HUES48 (cell line): ENCODE measurements at regions not wholly inside any gene's neighbourhood (a gene's known extent, or its start where the extent isn't known, plus 50 kb on each side); places are given as distances from the start of the nearest gene placed in this dataset.

Experiments
- H3K27ac ChIP-seq: one replicate; pipeline ENCODE4 v1.7.0; 2013; ENCODE audit warnings: low read depth, low read length, inconsistent platforms
- H3K27me3 ChIP-seq: 2 replicates; pipeline ENCODE4 v1.6.1; 2013; ENCODE audit warnings: mild to moderate bottlenecking, low read length; ENCODE audit not compliant: control insufficient read depth, insufficient read depth
- H3K36me3 ChIP-seq: 2 replicates; pipeline ENCODE4 v1.6.1; 2013; ENCODE audit warnings: low read length; ENCODE audit not compliant: control insufficient read depth, insufficient read depth
- H3K4me1 ChIP-seq: 2 replicates; pipeline ENCODE4 v1.6.1; 2013; ENCODE audit warnings: mild to moderate bottlenecking, low read length; ENCODE audit not compliant: control insufficient read depth, insufficient read depth
- H3K4me3 ChIP-seq: 2 replicates; pipeline ENCODE4 v1.5.1; 2013; ENCODE audit warnings: mild to moderate bottlenecking, low read depth, low read length
- H3K9ac ChIP-seq: 2 replicates; pipeline ENCODE4 v1.6.1; 2013; ENCODE audit warnings: mild to moderate bottlenecking, low read depth, low read length, moderate library complexity
- H3K9me3 ChIP-seq: 2 replicates; pipeline ENCODE4 v1.6.1; 2013; ENCODE audit warnings: low read length; ENCODE audit not compliant: control insufficient read depth, insufficient read depth

DNA sequence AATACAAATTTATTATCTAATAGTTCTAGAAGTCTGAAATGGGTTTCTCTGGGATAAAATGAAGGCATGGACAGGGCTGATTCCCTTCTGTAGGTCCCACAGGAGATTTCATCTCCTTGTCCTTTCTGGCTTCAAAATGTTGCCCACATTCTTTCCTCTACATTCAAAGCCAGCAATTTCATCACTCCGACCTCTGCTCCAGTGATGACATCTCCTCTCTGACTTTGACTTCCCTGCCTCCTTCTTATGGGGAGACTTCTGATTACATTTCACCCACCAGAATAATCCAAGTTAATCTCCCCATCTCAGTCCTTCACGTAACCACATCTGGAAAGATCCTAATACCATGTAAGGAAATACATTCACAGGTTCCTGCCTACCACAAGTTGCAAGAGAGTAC lies 358.0 kb upstream of the C1orf87 start:
- peaks cover 9% of the 10 kb centered on the region for H3K9me3 ChIP-seq
- no peaks in the 10 kb centered on the region for H3K36me3 ChIP-seq
- no peak overlapping the region for H3K9ac ChIP-seq
- H3K4me1 ChIP-seq, result no peaks in the 10 kb centered on the region
- no peaks in the 10 kb centered on the region for H3K27me3 ChIP-seq
- no peak overlapping the region for H3K4me3 ChIP-seq
- H3K27ac ChIP-seq, result no peak overlapping the region

DNA sequence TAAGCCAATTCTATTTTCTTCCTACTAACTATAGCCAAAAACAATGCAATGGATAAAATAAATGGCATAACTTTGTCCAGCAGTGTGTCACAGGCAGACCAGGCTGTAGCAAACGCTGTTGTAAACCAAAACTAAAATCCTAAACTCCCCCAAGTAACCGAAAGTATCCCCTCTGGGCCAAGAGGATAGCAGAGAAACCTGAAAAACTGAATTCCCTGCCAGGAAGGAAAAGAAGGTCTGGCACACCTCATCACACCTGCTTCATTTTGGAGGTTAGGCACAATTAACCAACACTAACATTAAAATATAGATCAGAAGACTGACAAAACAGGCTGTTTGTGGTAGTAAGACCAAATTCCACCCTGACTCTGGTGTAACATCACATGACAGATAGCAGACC lies 356.8 kb upstream of the C1orf87 start:
- no peak overlapping the region for H3K9ac ChIP-seq
- no peak overlapping the region for H3K27ac ChIP-seq
- peaks cover 9% of the 10 kb centered on the region for H3K9me3 ChIP-seq
- no peaks in the 10 kb centered on the region for H3K4me1 ChIP-seq
- H3K36me3 ChIP-seq, result no peaks in the 10 kb centered on the region
- H3K4me3 ChIP-seq, result no peak overlapping the region
- H3K27me3 ChIP-seq, result no peaks in the 10 kb centered on the region

DNA sequence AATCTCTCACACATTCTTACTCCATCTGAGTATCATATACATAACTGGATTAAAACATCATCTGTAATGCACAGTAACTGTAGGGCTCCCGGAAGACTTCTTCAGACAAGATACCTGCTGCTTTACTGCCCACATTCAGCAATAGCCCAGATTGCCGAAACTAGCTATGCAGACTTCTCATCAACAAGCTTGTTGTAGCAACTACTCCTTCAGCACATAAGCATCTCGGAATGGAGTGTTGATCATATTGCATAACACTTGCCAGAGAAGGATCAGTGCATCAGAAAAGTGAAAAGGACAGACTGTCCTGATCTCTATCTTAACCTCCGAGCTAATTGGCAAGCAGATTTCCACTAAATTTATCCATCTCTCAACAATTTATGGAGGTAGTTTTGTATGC lies 354.6 kb upstream of the C1orf87 start:
- Histone ChIP-seq H3K9ac (no peak overlapping the region), H3K36me3 (no peaks in the 10 kb centered on the region), H3K27me3 (no peaks in the 10 kb centered on the region), H3K4me3 (no peak overlapping the region), H3K9me3 (no peaks in the 10 kb centered on the region), H3K4me1 (no peaks in the 10 kb centered on the region), H3K27ac (no peak overlapping the region)

DNA sequence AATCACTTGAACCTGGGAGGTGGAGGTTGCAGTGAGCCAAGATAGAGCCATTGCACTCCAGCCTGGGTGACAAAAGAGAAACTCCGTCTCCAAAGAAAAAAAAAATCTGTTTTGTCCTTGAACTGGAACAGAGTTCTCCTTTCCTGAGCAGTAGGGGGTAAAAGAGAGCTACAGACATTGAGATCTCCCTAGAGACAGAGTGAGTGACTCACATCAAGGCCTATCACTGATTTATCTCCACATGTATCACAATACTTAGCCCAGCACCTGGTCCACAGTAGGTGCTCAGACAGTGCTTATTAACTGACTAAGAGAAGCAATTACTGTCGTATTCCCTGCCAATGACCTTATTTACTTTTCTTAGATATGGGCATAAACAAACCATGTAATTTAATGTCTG lies 354.1 kb upstream of the C1orf87 start:
- Histone ChIP-seq H3K36me3 (no peaks in the 10 kb centered on the region), H3K4me1 (no peaks in the 10 kb centered on the region), H3K9me3 (no peaks in the 10 kb centered on the region), H3K4me3 (no peak overlapping the region), H3K27me3 (no peaks in the 10 kb centered on the region), H3K27ac (no peak overlapping the region), H3K9ac (no peak overlapping the region)

DNA sequence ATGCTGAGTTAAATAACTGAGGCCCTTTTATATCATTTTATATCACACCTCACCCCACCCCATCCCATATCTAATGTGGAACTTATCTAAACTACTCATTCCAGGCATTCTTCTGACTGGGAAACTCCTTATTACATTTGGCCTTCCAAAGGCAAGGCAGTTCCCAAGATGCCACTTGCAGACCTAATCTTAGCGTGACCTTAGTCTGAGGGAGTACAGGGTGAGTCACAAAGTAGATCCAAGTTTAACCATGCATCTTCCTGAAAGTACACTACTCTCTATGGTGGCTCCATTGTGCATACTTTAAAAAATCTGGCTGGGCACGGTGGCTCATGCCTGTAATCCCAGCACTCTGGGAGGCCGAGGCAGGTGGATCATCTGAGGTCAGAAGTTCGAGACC lies 353.6 kb upstream of the C1orf87 start:
- Histone ChIP-seq H3K9me3 (no peaks in the 10 kb centered on the region), H3K4me1 (no peaks in the 10 kb centered on the region), H3K27me3 (no peaks in the 10 kb centered on the region), H3K27ac (no peak overlapping the region), H3K36me3 (no peaks in the 10 kb centered on the region), H3K4me3 (no peak overlapping the region), H3K9ac (no peak overlapping the region)

DNA sequence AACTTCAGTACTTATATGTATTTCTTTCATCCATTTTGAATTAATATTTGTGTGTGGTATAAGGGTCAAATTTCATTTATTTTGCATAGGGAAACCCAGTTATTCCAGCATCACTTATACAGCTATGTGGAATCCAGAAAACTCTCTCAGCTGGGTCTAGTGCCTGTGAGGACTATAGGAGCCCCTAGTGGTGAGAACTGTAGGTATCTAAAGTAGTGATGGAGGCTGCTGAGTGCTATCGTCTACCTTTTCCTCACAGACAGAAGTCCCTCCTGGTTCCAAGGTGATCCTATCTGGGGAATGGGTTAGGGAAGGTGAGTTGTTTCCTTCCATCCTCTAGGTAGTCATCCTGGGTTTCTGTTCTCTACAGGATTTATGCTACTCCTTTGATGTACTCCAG lies 352.0 kb upstream of the C1orf87 start:
- no peaks in the 10 kb centered on the region for H3K9me3 ChIP-seq
- no peaks in the 10 kb centered on the region for H3K27me3 ChIP-seq
- H3K36me3 ChIP-seq, result no peaks in the 10 kb centered on the region

DNA sequence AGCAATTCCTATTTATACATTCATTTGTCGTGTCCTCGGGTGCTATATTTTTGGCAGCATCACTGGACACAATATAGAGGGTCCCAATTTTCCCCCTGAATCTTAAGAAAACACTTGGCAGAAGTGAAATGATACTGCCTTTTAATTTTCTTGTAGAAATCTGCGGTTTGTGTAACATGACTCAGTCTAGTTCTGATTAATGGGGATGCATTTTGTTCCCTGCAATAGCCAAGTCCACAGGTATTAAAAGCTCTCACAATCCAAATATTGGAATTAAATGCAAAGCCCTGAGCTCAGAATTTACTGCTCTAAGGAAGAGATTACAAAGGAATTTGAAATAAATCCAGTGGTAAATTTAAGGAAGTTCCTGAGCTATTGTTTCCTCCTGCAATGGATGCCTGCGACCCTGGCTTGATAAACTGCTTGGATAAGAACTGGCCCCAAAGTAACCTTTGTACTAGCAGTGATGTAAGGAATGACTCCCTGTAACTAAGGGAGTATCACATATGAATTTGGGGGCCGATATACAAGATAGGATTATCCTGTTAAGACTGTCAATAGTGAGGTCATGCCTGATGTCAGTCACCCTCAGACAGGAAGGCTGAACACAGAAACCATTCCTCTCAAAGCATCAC lies 349.7 kb upstream of the C1orf87 start:
- H3K9me3 ChIP-seq, result no peaks in the 10 kb centered on the region
- H3K4me1 ChIP-seq, result no peaks in the 10 kb centered on the region
- H3K27me3 ChIP-seq, result no peaks in the 10 kb centered on the region
- no peak overlapping the region for H3K4me3 ChIP-seq
- H3K27ac ChIP-seq, result no peak overlapping the region
- H3K9ac ChIP-seq, result no peak overlapping the region
- H3K36me3 ChIP-seq, result no peaks in the 10 kb centered on the region

More for the DNA sequence above, 352.0 kb upstream of the C1orf87 start:
- no peak overlapping the region for H3K27ac ChIP-seq
- no peak overlapping the region for H3K9ac ChIP-seq
- H3K4me1 ChIP-seq, result no peaks in the 10 kb centered on the region
- H3K4me3 ChIP-seq, result no peak overlapping the region

DNA sequence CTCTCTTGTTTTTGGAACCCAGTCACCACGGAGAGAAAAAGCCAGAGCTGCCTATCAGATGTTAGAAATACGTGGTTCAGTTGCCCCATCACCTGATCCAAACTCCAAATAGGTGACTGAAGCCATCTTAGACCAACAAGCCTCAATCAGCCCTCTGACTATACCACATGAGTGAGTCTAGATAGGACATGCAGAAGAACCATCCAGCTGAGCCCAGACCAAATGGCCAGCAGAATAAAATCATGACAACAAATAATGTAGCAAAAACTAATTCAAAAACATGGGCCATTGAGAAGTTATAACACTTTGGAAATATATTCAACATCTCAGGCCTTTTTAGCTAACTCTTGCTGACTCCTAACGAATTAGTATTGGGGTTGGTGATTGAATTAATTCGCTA lies 348.4 kb upstream of the C1orf87 start:
- Histone ChIP-seq H3K4me1 (no peaks in the 10 kb centered on the region), H3K9ac (no peak overlapping the region), H3K27ac (no peak overlapping the region), H3K4me3 (no peak overlapping the region), H3K9me3 (no peaks in the 10 kb centered on the region), H3K36me3 (no peaks in the 10 kb centered on the region), H3K27me3 (no peaks in the 10 kb centered on the region)

DNA sequence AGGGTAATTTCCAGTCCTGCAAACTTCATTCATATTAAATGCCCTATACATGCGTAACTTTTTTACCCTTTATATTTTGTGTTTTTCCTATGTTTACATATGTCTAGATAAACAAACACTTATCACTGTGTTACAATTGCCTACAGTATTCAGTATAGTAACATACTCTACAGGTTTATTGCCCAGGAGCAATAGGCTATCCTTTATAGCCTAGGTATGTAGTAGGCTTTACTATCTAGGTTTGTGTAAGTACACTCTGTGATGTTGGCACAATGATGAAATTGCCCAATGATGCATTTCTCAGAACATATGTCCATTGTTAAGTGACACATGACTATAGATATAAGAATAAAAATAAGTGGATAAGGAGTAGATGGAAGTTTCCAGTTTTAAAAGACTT lies 345.5 kb upstream of the C1orf87 start:
- Histone ChIP-seq H3K9me3 (no peaks in the 10 kb centered on the region), H3K27ac (no peak overlapping the region), H3K4me1 (no peaks in the 10 kb centered on the region), H3K36me3 (no peaks in the 10 kb centered on the region), H3K4me3 (no peak overlapping the region), H3K27me3 (no peaks in the 10 kb centered on the region), H3K9ac (no peak overlapping the region)

DNA sequence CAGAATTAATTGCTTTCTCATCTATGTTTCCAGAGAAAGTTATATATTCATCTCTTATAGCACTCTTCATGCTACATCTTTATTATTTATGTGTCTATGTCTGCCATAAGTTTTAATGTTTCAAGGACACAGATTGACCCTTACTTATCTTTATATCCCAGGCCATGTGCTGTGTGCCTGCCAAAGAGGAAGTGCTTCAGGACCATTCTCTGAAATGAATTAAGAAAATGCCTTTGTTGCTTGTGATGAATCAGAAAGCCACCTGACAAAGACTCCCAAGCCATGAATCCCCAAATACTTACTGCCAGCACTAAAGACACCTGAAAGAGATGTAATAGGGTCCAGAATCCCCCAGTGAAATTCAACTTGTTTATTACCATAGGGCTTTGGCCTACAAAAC lies 342.1 kb upstream of the C1orf87 start:
- Histone ChIP-seq H3K9ac (no peak overlapping the region), H3K36me3 (no peaks in the 10 kb centered on the region), H3K27me3 (no peaks in the 10 kb centered on the region), H3K9me3 (no peaks in the 10 kb centered on the region), H3K4me1 (no peaks in the 10 kb centered on the region), H3K27ac (no peak overlapping the region), H3K4me3 (no peak overlapping the region)

DNA sequence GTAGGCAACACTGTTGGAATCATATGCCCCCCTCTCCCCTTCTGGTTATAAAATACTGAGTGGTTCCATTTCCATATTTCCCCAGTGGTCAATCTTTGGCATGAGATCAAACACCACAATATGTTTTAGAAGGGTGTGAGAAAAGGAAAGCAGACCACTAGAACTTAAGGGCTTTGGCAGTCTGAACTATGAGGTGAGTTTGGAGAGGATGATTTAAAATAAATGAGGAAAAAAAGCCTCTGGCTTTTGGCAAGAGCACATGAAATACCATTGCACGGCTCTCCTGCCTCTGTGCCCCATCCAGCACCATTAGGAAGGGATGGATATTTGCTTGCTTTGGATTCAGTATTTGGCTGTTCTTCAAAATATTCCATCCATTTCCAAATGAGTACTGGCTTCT lies 339.5 kb upstream of the C1orf87 start:
- H3K4me1 ChIP-seq, result no peaks in the 10 kb centered on the region
- H3K36me3 ChIP-seq, result no peaks in the 10 kb centered on the region
- H3K9ac ChIP-seq, result no peak overlapping the region
- H3K27me3 ChIP-seq, result no peaks in the 10 kb centered on the region
- no peak overlapping the region for H3K27ac ChIP-seq
- H3K4me3 ChIP-seq, result no peak overlapping the region
- no peaks in the 10 kb centered on the region for H3K9me3 ChIP-seq

DNA sequence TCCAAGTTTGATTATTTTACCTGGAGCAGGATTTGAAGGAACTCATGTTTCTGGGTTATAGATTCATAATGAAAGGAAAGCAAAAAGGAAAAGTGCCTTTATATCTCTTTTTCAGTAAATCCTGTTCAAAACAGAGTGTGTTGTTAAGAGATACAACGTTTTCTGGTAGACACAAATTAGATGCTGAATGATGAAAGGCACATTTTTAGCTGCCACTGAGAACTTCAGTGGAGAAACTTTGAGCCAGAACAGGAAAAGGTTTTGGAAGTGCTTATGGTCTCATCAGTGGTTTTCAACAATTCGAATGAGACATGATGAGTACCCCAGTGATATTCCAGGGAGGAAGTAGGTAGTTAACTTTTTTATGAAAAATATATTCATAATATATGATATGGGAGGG lies 338.0 kb upstream of the C1orf87 start:
- H3K9ac ChIP-seq, result no peak overlapping the region
- H3K4me1 ChIP-seq, result no peaks in the 10 kb centered on the region
- H3K36me3 ChIP-seq, result no peaks in the 10 kb centered on the region
- H3K9me3 ChIP-seq, result no peaks in the 10 kb centered on the region
- no peaks in the 10 kb centered on the region for H3K27me3 ChIP-seq
- no peak overlapping the region for H3K4me3 ChIP-seq
- H3K27ac ChIP-seq, result no peak overlapping the region
